Aorta (tissue), 5 donors: ENCODE measurements at regions not wholly inside any gene's neighbourhood (a gene's known extent, or its start where the extent isn't known, plus 50 kb on each side); places are given as distances from the start of the nearest gene placed in this dataset.

Experiments
- ATAC-seq: fragments of 200-7000 bp; cut with Tn5 transposase; one replicate; pipeline ENCODE4 v1.9.1; 2022; ENCODE audit warnings: moderate library complexity; ENCODE audit not compliant: low FRiP score
- DNase-seq, 2 donors: peaks; one replicate each; pipeline ENCODE4 v3.0.0-alpha.2; 2020
- H3K27ac ChIP-seq, 2 donors: one replicate each; pipeline ENCODE4 v1.5.1; 2013; ENCODE audit warnings: low read length in 2 of 2, mild to moderate bottlenecking in 2 of 2, moderate library complexity in 2 of 2, control low read depth in 1 of 2, inconsistent platforms in 1 of 2, low read depth in 1 of 2
- H3K27me3 ChIP-seq, 2 donors: one replicate each; pipeline ENCODE4 v1.6.1; 2013; ENCODE audit warnings: control low read depth in 1 of 2, low read length in 1 of 2, mild to moderate bottlenecking in 1 of 2, moderate library complexity in 1 of 2; ENCODE audit not compliant: insufficient read depth in 2 of 2, control insufficient read depth in 1 of 2
- H3K36me3 ChIP-seq, 2 donors: one replicate each; pipeline ENCODE4 v1.6.1; 2013; ENCODE audit warnings: control low read depth in 1 of 2, low read length in 1 of 2, mild to moderate bottlenecking in 1 of 2; ENCODE audit not compliant: insufficient read depth in 2 of 2, control insufficient read depth in 1 of 2
- H3K4me1 ChIP-seq, 2 donors: one replicate each; pipeline ENCODE4 v1.6.1; 2013; ENCODE audit warnings: low read length in 2 of 2, control low read depth in 1 of 2, mild to moderate bottlenecking in 1 of 2, moderate library complexity in 1 of 2; ENCODE audit not compliant: insufficient read depth in 2 of 2, control insufficient read depth in 1 of 2
- H3K4me3 ChIP-seq, 2 donors: one replicate each; pipeline ENCODE4 v1.5.1; 2013; ENCODE audit warnings: low read length in 2 of 2, control low read depth in 1 of 2, mild to moderate bottlenecking in 1 of 2
- H3K9me3 ChIP-seq: one replicate; pipeline ENCODE4 v1.6.1; 2013; ENCODE audit warnings: mild to moderate bottlenecking, low read length; ENCODE audit not compliant: control insufficient read depth
- WGBS, 2 donors: extraction: QIAGEN DNeasy Blood & Tissue Kit; methylation state at CpG; one replicate each; pipeline ENCODE4 v1.1.7; 2013; 5-methylcytosine and 5-hydroxymethylcytosine counted together
- intact Hi-C, 2 donors: fragments of 100-400 bp; cut with DNase I; formaldehyde crosslinking; loops; one replicate each; pipeline versions ENCODE4 v1.14.2 to v1.15.0; 2022
- donor health status: healthy with polysubstance abuse.
- donor health status: Bipolar disorder and iron deficiency.
- donor health status: DM: no; HTN: no; CAD: no.
- donor health status: DM: no; HTN: no; CAD: no.
- donor health status: DM: yes; HTN: yes; CAD: no.

DNA sequence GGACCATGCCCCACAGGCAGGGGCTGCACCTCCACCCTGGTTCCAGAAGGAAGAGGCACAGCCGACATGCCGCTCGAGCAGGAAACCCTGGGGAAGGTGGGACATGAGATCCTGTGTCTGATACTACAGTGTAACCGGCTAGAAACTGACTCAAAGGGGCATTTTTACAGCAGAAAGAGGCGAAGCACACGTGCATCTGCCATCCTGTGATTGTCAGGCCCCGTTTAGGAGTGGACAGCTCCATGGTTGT is 62.7 kb downstream of the SIK1 start:
- no peak for DNase-seq
- no peak overlapping the region for H3K4me3 ChIP-seq
- no peak overlapping the region for H3K27ac ChIP-seq
- no peaks in the 10 kb centered on the region for H3K4me1 ChIP-seq
- no peaks in the 10 kb centered on the region for H3K36me3 ChIP-seq
- no peaks in the 10 kb centered on the region for H3K27me3 ChIP-seq
- 95 to 96% methylated on average over 7 of the region's 7 CpGs for WGBS, 2 donors
- no peak for ATAC-seq
- intact Hi-C loops: no loop called here
- H3K9me3 ChIP-seq: no peaks in the 10 kb centered on the region

DNA sequence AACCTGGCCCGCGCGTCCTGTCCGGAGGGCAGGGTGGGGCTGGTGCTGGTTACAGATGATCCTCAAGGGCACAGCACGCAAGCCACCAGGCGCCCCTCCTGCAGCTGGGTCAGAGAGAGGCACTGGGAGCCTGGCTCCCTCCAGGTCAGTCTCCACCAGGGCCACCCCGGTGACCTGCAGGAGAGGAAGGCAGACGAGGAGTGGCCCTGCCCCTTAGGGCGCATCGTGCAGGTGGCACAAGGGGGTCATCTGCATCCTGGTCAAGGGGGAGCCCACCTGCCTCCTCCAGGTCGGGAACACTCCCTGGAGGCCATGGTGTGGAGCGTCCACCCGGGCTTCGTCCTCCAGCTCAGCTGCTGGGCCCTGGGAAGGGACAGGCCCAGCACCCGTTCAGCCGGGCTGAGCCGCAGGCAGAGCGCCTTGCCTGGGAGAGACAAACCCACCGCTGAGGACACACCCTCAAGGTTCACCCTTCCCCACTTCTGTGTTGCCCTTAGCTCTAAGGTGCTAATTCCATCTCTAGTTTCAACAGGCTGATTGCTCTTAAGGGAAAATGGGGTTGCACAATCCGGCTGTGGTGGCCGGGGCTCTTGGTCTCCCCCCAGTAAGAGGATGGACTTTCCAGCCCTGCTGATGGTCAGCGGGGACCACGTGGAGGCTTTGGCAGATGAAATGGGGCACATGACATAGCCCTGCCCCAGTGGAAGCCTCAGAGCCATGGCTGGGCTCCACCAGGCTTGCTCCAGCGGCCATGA is 63.2 kb downstream of the SIK1 start:
- DNase-seq: no peak
- Histone ChIP-seq H3K9me3 (no peaks in the 10 kb centered on the region), H3K27ac (no peak overlapping the region), H3K4me1 (no peaks in the 10 kb centered on the region), H3K27me3 (no peaks in the 10 kb centered on the region), H3K36me3 (no peaks in the 10 kb centered on the region), H3K4me3 (no peak overlapping the region)
- intact Hi-C loops: no loop called here
- 94 to 95% methylated on average over 24 of the region's 24 CpGs for WGBS, 2 donors
- no peak for ATAC-seq

DNA sequence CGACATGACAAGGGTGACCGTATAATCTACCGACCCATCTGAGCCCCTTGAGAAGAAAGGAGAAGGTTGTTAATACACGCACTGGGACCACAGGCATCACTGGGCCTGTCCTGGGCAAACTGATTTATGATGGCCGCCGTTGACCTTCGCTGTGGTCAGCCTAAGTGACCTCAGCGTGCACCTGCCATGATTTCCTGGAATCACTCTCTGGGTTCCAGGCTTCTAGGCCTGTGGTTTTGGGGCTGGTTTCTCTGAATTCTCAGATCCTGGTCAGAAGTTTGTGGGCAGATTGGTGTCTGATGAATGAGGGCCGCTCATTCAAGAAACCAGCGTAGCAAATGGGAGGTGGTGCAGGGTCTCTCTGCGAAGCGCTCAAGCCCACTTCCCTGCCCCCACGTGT is 64.0 kb downstream of the SIK1 start:
- no peaks in the 10 kb centered on the region for H3K4me1 ChIP-seq
- WGBS, 2 donors: 93 to 96% methylated on average over 13 of the region's 13 CpGs
- H3K9me3 ChIP-seq: no peaks in the 10 kb centered on the region
- no peak overlapping the region for H3K27ac ChIP-seq
- H3K36me3 ChIP-seq: no peaks in the 10 kb centered on the region
- no peak overlapping the region for H3K4me3 ChIP-seq
- intact Hi-C loops: no loop called here
- DNase-seq (no peak), ATAC-seq (no peak)
- no peaks in the 10 kb centered on the region for H3K27me3 ChIP-seq

DNA sequence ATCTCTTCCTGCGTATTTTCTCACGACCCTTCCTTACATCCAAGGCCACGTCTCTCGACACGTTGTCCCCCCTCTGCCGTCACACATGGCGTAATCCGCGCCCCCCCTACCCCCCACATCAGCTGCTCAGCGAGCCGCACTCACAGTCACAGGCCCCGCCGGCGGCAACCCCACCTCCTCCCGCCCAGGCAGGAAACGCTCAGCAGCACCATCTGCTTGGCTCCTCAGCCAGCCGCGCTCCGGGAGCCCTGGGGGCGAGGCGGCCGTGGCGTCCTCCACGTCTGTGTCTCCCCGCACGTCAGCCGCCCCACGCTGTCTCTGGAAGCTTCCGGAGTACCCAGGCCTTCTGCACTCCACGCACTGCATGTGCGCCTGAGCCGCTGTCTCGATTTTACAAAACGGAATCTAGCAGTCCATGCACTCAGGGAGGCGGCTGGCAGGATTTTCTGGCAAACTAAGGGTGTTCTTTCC is 64.6 kb downstream of the SIK1 start:
- 17 to 25% methylated on average over 35 of the region's 35 CpGs for WGBS, 2 donors
- intact Hi-C loops: no loop called here
- Histone ChIP-seq H3K9me3 (no peaks in the 10 kb centered on the region), H3K4me3 (no peak overlapping the region), H3K27me3 (no peaks in the 10 kb centered on the region), H3K4me1 (no peaks in the 10 kb centered on the region), H3K27ac (no peak overlapping the region), H3K36me3 (no peaks in the 10 kb centered on the region)
- peak; percentile 82 to 84 for DNase-seq
- ATAC-seq: peak; percentile 77

DNA sequence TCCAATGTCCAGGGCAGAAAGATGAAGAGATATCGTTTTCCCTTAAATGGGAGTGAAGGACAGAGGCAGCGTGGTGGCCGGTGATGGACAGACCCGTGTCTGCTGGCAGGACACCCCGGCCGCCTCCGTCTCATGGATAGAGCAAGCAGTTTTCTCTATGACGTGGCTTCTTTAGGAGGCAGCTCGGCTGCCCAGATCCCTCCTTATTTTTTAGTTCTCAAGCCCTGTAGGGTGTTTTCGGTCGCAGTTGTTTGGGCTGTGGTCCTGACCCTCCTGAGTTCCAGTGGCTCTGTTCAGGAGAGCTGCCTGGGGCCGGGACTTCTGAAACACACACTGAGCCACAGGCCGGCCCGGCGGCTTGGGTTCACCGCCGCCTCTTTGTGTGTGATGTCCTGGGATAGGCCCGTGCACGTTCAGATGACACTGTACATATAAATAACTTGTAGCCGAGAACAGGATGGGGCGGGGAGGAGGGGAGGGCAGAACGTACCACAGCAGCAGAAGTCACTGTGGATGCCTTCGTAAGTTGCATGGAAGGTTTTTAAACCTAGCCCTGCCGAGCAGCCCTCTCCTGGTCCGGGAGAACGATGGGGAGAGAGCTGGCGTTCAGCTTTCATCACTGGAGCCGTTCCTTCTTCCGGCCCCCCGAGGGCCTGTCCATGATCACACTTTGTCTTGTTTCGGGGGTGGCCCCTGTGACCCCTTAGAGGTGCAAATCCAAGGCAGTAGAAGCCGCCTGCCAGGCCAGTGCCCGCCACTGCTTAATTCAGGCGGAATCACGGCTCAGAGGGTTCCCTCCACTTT is 65.2 kb downstream of the SIK1 start:
- ATAC-seq: peak; percentile 49

DNA sequence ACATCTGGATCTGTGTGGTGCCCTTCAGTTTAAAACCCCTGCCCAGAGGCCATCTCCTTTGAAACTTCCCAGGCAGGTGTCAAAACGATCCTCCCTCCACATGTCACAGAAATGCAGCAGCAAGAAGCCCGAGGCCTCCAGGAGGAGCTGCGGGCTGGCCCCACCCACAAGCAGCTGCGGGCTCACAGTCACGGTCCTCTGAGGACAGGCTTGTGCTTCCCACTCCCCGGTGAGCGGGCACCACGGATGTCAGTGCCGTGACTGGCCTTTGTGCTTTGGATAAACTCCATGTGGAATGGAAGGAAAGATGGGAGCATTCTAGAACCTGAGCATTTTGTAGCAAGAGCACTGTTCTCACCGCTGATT is 65.8 kb downstream of the SIK1 start:
- 73 to 81% methylated on average over 10 of the region's 10 CpGs for WGBS, 2 donors
- intact Hi-C loops: no loop called here

More for the DNA sequence above, 65.2 kb downstream of the SIK1 start:
- H3K36me3 ChIP-seq: no peaks in the 10 kb centered on the region
- 65 to 67% methylated on average over 35 of the region's 35 CpGs for WGBS, 2 donors
- no peak overlapping the region for H3K4me3 ChIP-seq
- peak in 1 of 2 donors; percentile 61 for DNase-seq
- no peaks in the 10 kb centered on the region for H3K4me1 ChIP-seq
- intact Hi-C loops: no loop called here
- no peaks in the 10 kb centered on the region for H3K9me3 ChIP-seq
- no peaks in the 10 kb centered on the region for H3K27me3 ChIP-seq
- H3K27ac ChIP-seq: no peak overlapping the region

DNA sequence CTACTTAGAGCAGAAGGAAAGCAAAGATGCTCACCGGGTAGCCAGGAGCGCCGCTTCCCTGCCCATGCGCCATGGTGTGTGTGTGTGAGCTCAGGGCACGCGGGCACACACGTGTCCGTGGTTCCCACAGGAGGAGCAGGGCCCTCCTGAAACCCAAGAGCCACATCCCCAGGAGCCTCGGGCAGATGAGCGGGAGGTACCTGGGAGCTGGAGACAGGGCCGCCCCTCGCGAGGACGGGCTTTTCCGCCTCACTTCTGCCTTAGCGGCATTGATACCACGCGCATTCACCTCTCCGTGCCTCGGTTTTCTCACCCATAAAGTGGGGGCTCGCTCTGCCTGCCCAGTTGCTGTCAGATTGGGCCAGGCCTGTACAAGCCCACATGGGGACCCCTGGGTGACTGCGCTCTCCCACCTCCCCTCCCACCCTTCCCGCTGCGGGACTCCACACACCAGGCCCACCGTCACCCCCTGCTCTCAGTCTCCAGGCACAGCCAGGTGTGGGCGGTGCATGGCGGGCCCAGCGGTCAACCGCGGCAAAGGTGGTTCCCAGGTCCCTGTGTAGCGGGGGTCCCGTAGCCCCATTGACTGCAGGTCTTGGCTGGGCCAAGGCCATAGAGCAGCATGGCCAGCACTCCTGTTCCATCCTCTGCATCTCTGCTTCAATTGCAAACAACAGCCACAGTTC is 66.3 kb downstream of the SIK1 start:
- Histone ChIP-seq H3K27ac (no peak overlapping the region), H3K4me3 (no peak overlapping the region), H3K36me3 (no peaks in the 10 kb centered on the region), H3K27me3 (no peaks in the 10 kb centered on the region), H3K4me1 (no peaks in the 10 kb centered on the region), H3K9me3 (no peaks in the 10 kb centered on the region)
- no peak for DNase-seq
- ATAC-seq: no peak
- intact Hi-C loops: no loop called here
- WGBS, 2 donors: 96% methylated on average over 30 to 32 of the region's 32 CpGs

More for the DNA sequence above, 65.8 kb downstream of the SIK1 start:
- Histone ChIP-seq H3K4me3 (no peak overlapping the region), H3K4me1 (no peaks in the 10 kb centered on the region), H3K9me3 (no peaks in the 10 kb centered on the region), H3K27ac (no peak overlapping the region), H3K27me3 (no peaks in the 10 kb centered on the region), H3K36me3 (no peaks in the 10 kb centered on the region)
- ATAC-seq (no peak), DNase-seq (no peak)

DNA sequence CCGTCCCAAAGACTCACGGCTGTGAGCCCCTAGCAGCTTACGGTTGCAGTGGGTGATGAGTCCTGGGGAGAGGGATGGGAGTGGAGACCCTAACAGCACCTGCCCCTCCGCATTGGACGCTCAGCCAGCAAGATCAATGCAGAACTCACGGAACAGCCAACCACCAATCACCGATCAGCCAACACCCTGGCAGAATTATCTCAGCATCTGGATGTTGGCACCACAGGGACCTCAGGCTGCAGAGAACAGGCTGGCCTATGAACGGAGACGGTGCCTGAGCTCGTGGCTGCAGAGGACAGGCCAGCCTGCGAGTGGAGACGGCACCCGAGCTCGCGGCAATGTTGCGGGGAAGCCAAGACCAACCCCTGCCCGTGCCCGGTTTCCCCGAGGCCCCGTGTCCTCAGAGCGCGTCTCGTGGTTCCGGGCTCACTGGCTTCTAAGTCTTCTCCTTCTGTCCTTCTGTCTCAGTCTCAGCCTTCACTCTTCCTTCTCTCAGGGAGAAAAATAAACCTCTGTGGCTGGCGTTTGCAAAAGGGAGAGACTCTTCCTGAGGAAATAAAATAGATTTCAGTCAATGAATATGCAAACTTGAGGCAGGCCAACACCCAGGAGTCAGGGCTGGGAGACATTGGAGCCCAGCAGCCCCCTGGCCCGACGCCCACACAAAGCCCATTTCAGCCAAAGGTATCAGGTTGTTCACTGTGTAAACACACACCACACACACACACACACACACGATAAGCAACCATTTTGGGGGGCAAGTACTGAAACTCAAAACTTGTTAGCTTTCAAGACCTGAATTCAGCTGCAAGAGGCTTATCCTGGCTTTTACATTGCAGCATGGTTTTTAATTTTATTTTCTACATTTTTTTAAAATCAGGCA is 67.8 kb downstream of the SIK1 start:
- WGBS, 2 donors: 31 to 51% methylated on average over 28 of the region's 28 CpGs
- Histone ChIP-seq H3K27ac (no peak overlapping the region), H3K36me3 (no peaks in the 10 kb centered on the region), H3K4me1 (no peaks in the 10 kb centered on the region), H3K9me3 (no peaks in the 10 kb centered on the region), H3K4me3 (no peak overlapping the region), H3K27me3 (no peaks in the 10 kb centered on the region)
- intact Hi-C loops: no loop called here
- DNase-seq: no peak
- ATAC-seq: no peak
